ENCODE measurements at regions not wholly inside any gene's neighbourhood (a gene's known extent, or its start where the extent isn't known, plus 50 kb on each side); places are given as distances from the start of the nearest gene placed in this dataset.

DNA sequence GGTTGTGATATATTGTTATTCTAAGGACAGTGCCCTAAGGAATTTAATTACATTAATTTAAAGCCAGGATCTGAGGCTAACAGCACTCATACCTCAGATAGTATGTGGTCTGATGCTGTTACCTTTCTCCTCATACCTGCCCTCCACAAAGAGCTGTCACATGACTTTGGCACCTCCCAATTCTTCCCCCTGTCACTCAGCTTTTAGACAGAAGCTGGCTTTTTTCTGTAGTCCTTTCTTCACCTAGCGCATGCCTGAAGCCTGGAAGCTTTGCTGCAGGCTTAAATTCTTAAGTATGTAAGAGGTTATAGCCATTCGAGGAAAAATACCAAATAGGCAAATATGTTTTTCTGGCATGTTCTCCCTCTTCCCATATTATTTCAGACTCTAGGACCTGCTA is 61.0 kb upstream of the ADAMTS19 start:
- dilution Hi-C loops (cut with MboI; ENCODE audit: extremely low pct_ligation_motif_present, low sequenced_read_pairs): no loop called here
- H3K9me3 ChIP-seq (replicated peaks; ENCODE audit: control insufficient read depth, insufficient read depth, low read length): no peaks in the 10 kb centered on the region
- no peak overlapping the region for H3K9ac ChIP-seq (replicated peaks; ENCODE audit: extremely low read depth, insufficient read depth, low read length)
- H3K79me2 ChIP-seq (ENCODE audit: control insufficient read depth, insufficient read depth, low read length): no peaks in the 10 kb centered on the region
- TF ChIP-seq GATA2 (IDR thresholded peaks at IDR 0.05; ENCODE audit: insufficient read depth, insufficient read length, low read depth, low read length) (no peak), MYC (IDR thresholded peaks at IDR 0.05; ENCODE audit: low read depth, low read length) (no peak)
- no peaks in the 10 kb centered on the region for H3K9me1 ChIP-seq (replicated peaks; ENCODE audit: control insufficient read depth, extremely low read depth, insufficient read depth, low read length)
- H3K27ac ChIP-seq (ENCODE audit: insufficient read depth, low read depth, low read length): no peak overlapping the region
- H3K4me1 ChIP-seq (ENCODE audit: control insufficient read depth, extremely low read depth, insufficient read depth, low read length): no peaks in the 10 kb centered on the region
- no peak overlapping the region for H3K4me3 ChIP-seq (replicated peaks in 1 of 3; ENCODE audit: insufficient read depth in 1 of 3, low read depth in 1 of 3, low read length in 3 of 3)
- ChIA-PET CTCF (interaction anchor here (3.0 kb wide), 1 partner anchor 369 kb away, joined by 24 read pairs; no protein-coding TSS in a partner anchor), POLR2A (no interaction called here)
- H3K36me3 ChIP-seq (ENCODE audit: control insufficient read depth in 2 of 2, extremely low read depth in 1 of 2, insufficient read depth in 2 of 2, low read length in 2 of 2): no peaks in the 10 kb centered on the region
- H4K20me1 ChIP-seq (replicated peaks; ENCODE audit: control insufficient read depth, extremely low read depth, insufficient read depth, low read length): no peaks in the 10 kb centered on the region
- H3K4me2 ChIP-seq (ENCODE audit: insufficient read depth, low read length): no peak overlapping the region
- DNase-seq (ENCODE audit: low read depth, low spot score) (no peak), FAIRE-seq (no peak)
- intact Hi-C loops (cut with micrococcal nuclease): no loop called here
- peaks cover 0 to 2% of the 10 kb centered on the region in 2 experiments for H3K27me3 ChIP-seq (ENCODE audit: control insufficient read depth in 2 of 2, insufficient read depth in 2 of 2, low read length in 2 of 2)
- H2AFZ ChIP-seq (ENCODE audit: low read depth, low read length): no peak overlapping the region
- no TSS peak for BruUV-seq (replicated peaks)

DNA sequence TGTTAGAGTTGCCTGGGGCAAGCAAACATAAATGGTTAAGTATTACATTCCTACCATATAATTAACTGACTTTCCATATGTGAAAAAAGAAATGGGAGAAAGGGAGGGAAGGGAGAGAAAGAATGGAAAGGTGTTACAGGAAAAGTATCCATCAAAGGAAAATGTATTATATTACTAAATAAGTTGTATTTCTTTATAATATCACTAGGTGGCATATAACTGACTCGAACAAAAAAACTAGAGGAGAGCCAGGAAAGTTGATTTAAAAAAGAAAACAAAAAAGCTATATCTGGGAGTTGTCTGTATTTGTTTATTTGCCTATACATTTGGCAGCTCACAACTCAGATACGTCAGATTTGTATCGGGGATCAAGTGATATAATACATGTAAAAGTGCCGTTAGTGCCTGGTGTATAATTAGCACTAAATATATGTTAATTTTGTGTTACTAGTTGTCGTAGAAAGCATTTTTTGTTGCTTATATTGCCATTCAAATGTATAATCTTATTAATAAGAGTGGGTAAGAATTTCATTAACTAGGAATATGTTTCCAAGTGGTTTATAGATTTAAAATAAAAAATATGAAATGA is 59.6 kb upstream of the ADAMTS19 start:
- Histone ChIP-seq H2AFZ (ENCODE audit: low read depth, low read length) (no peak overlapping the region), H3K4me2 (ENCODE audit: insufficient read depth, low read length) (no peak overlapping the region), H3K9me1 (replicated peaks; ENCODE audit: control insufficient read depth, extremely low read depth, insufficient read depth, low read length) (no peaks in the 10 kb centered on the region), H3K4me3 (replicated peaks in 1 of 3; ENCODE audit: insufficient read depth in 1 of 3, low read depth in 1 of 3, low read length in 3 of 3) (no peak overlapping the region), H3K36me3 (ENCODE audit: control insufficient read depth in 2 of 2, extremely low read depth in 1 of 2, insufficient read depth in 2 of 2, low read length in 2 of 2) (no peaks in the 10 kb centered on the region), H3K27ac (ENCODE audit: insufficient read depth, low read depth, low read length) (no peak overlapping the region), H4K20me1 (replicated peaks; ENCODE audit: control insufficient read depth, extremely low read depth, insufficient read depth, low read length) (no peaks in the 10 kb centered on the region), H3K4me1 (ENCODE audit: control insufficient read depth, extremely low read depth, insufficient read depth, low read length) (no peaks in the 10 kb centered on the region), H3K27me3 (ENCODE audit: control insufficient read depth in 2 of 2, insufficient read depth in 2 of 2, low read length in 2 of 2) (peaks cover 0 to 2% of the 10 kb centered on the region in 2 experiments), H3K79me2 (ENCODE audit: control insufficient read depth, insufficient read depth, low read length) (no peaks in the 10 kb centered on the region), H3K9me3 (replicated peaks; ENCODE audit: control insufficient read depth, insufficient read depth, low read length) (no peaks in the 10 kb centered on the region), H3K9ac (replicated peaks; ENCODE audit: extremely low read depth, insufficient read depth, low read length) (no peak overlapping the region)
- TF ChIP-seq MYC (IDR thresholded peaks at IDR 0.05; ENCODE audit: low read depth, low read length) (no peak), POLR2A (IDR thresholded peaks at IDR 0.05; ENCODE audit: low read depth, low read length) (no peak)
- TF ChIP-seq, protein P1, sequence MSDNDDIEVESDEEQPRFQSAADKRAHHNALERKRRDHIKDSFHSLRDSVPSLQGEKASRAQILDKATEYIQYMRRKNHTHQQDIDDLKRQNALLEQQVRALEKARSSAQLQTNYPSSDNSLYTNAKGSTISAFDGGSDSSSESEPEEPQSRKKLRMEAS (IDR thresholded peaks at IDR 0.05; ENCODE audit: insufficient read depth, insufficient read length): no peak
- DNase-seq (ENCODE audit: low read depth, low spot score) (peak; percentile 4), FAIRE-seq (no peak)
- intact Hi-C loops (cut with micrococcal nuclease): loop anchor here (1.0 kb wide), 1 partner anchor 368 kb away; no protein-coding TSS in a partner anchor
- no TSS peak for BruUV-seq (replicated peaks)
- dilution Hi-C loops (cut with MboI; ENCODE audit: extremely low pct_ligation_motif_present, low sequenced_read_pairs): no loop called here
- CTCF ChIA-PET: interaction anchor here (0.9 to 3.0 kb wide), 15 partner anchors 9 to 494 kb away, joined by 3 to 24 read pairs (median 5); partner anchors contain the start of gene ADAMTS19
- POLR2A ChIA-PET: no interaction called here
